ENCODE measurements at regions not wholly inside any gene's neighbourhood (a gene's known extent, or its start where the extent isn't known, plus 50 kb on each side); places are given as distances from the start of the nearest gene placed in this dataset.
"Not testable (repeated sequence)": the region's sequence is repeated elsewhere in the genome, so short reads cannot be mapped to it uniquely, and the experiment has no call there.

GRCh38 chr7:17095931-17096330, 202.5 kb upstream of the AHR start:
- Histone ChIP-seq H3K36me3 (replicated peaks) (no peaks in the 10 kb centered on the region), H3K27ac (no peak overlapping the region), H3K27me3 (replicated peaks) (no peaks in the 10 kb centered on the region), H3K4me3 (ENCODE audit: low read depth, low read length) (no peak overlapping the region)
- in situ Hi-C loops (cut with HindIII; ENCODE audit: low pct_ligation_motif_present, low sequenced_read_pairs): no loop called here
- no peak for DNase-seq
- TF ChIP-seq, protein P1, sequence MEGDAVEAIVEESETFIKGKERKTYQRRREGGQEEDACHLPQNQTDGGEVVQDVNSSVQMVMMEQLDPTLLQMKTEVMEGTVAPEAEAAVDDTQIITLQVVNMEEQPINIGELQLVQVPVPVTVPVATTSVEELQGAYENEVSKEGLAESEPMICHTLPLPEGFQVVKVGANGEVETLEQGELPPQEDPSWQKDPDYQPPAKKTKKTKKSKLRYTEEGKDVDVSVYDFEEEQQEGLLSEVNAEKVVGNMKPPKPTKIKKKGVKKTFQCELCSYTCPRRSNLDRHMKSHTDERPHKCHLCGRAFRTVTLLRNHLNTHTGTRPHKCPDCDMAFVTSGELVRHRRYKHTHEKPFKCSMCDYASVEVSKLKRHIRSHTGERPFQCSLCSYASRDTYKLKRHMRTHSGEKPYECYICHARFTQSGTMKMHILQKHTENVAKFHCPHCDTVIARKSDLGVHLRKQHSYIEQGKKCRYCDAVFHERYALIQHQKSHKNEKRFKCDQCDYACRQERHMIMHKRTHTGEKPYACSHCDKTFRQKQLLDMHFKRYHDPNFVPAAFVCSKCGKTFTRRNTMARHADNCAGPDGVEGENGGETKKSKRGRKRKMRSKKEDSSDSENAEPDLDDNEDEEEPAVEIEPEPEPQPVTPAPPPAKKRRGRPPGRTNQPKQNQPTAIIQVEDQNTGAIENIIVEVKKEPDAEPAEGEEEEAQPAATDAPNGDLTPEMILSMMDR (IDR thresholded peaks at IDR 0.05; ENCODE audit: low read depth, low read length, missing control alignments): no peak

GRCh38 chr7:17097668-17098297, 200.7 kb upstream of the AHR start:
- in situ Hi-C loops (cut with HindIII; ENCODE audit: low pct_ligation_motif_present, low sequenced_read_pairs): no loop called here
- Histone ChIP-seq H3K36me3 (replicated peaks) (no peaks in the 10 kb centered on the region), H3K27me3 (replicated peaks) (no peaks in the 10 kb centered on the region), H3K27ac (no peak overlapping the region), H3K4me3 (ENCODE audit: low read depth, low read length) (no peak overlapping the region)
- TF ChIP-seq, protein P1 (IDR thresholded peaks at IDR 0.05; ENCODE audit: low read depth, low read length, missing control alignments): no peak
- no peak for DNase-seq

DNA sequence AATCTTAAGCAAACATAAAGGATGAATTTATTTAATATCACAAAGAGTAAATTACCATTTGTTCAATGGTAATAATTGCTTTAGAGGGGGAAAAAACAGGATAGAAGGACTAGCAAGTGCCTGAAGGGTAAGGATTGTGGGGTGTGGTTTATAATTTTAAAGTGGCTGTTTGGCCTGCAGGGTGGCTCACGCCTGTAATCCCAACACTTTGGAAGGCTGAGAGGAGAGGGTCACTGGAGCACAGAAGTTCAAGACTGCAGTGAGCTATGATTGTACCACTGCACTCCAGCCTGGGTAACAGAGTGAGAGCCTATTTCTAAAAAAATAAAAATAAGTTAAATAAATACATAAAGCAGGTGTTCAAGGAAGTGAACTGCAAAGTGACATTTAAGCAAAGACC, 199.9 kb upstream of the AHR start:
- H3K27ac ChIP-seq: no peak overlapping the region
- in situ Hi-C loops (cut with HindIII; ENCODE audit: low pct_ligation_motif_present, low sequenced_read_pairs): no loop called here
- DNase-seq: no peak
- TF ChIP-seq, protein P1 (IDR thresholded peaks at IDR 0.05; ENCODE audit: low read depth, low read length, missing control alignments): no peak
- H3K27me3 ChIP-seq (replicated peaks): no peaks in the 10 kb centered on the region
- H3K36me3 ChIP-seq (replicated peaks): no peaks in the 10 kb centered on the region
- H3K4me3 ChIP-seq (ENCODE audit: low read depth, low read length): no peak overlapping the region

- TF ChIP-seq, protein P1 (IDR thresholded peaks at IDR 0.05; ENCODE audit: low read depth, low read length, missing control alignments): no peak
- in situ Hi-C loops (cut with HindIII; ENCODE audit: low pct_ligation_motif_present, low sequenced_read_pairs): no loop called here
Observed at GRCh38 chr7:17099083-17099973, 199.1 kb upstream of the AHR start.

GRCh38 chr7:17099974-17100509, 198.4 kb upstream of the AHR start:
- H3K27me3 ChIP-seq (replicated peaks); H3K36me3 ChIP-seq (replicated peaks); H3K27ac ChIP-seq; DNase-seq; in situ Hi-C loops (cut with HindIII; ENCODE audit: low pct_ligation_motif_present, low sequenced_read_pairs); H3K4me3 ChIP-seq (ENCODE audit: low read depth, low read length): not testable (repeated sequence)

More at GRCh38 chr7:17099083-17099973, 199.1 kb upstream of the AHR start:
- Histone ChIP-seq H3K36me3 (replicated peaks) (no peaks in the 10 kb centered on the region), H3K4me3 (ENCODE audit: low read depth, low read length) (no peak overlapping the region), H3K27ac (no peak overlapping the region), H3K27me3 (replicated peaks) (no peaks in the 10 kb centered on the region)
- DNase-seq: no peak

DNA sequence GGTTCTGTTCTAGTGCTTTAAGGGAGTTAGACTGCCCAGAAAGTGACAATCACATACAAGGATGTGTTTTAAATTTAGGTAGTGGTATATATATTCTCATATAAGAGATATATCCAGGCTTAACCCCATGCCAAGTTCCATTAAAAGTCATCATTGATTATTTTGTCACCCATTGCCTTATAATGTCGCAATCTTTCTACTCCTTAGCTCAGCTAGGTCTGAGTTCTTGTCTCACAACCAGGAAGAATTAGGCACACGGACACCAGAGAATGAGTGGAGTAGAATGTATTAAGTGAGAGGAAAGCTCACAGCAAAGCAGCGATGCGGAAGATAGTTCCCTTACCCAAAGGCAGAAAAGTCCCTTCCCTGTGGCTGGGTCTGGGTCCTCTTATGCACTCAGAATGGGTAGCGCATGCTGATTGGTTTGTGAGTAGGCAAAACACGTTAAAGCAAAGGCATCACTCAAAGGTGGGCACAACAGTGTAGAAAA, 197.2 kb upstream of the AHR start:
- Histone ChIP-seq H3K4me3 (ENCODE audit: low read depth, low read length) (no peak overlapping the region), H3K27me3 (replicated peaks) (no peaks in the 10 kb centered on the region), H3K36me3 (replicated peaks) (no peaks in the 10 kb centered on the region), H3K27ac (no peak overlapping the region)
- TF ChIP-seq, protein P1 (IDR thresholded peaks at IDR 0.05; ENCODE audit: low read depth, low read length, missing control alignments): no peak
- in situ Hi-C loops (cut with HindIII; ENCODE audit: low pct_ligation_motif_present, low sequenced_read_pairs): no loop called here
- DNase-seq: no peak

Data from brain microvascular endothelial cell (primary cell).